GM12873 (cell line): ENCODE measurements at regions not wholly inside any gene's neighbourhood (a gene's known extent, or its start where the extent isn't known, plus 50 kb on each side); places are given as distances from the start of the nearest gene placed in this dataset.

ENCODE experiments used
- CTCF ChIP-seq: IDR thresholded peaks from 2 replicates; pipeline ENCODE4 v1.5.1; 2012; ENCODE audit warnings: low read depth, mild to moderate bottlenecking, moderate library complexity, low read length, control low read depth; ENCODE audit not compliant: insufficient read depth; ENCODE audit errors: missing control alignments

- no peak for TF ChIP-seq CTCF
Measured at GRCh38 chr1:17885663-17886320, 130.7 kb downstream of the ACTL8 start.

GRCh38 chr1:17886386-17886785, 131.3 kb downstream of the ACTL8 start:
- TF ChIP-seq CTCF: no peak

- TF ChIP-seq CTCF: no peak
Measured at GRCh38 chr1:17886838-17887441, 131.8 kb downstream of the ACTL8 start.

GRCh38 chr1:17887661-17888371, 132.7 kb downstream of the ACTL8 start:
- TF ChIP-seq CTCF: no peak

- no peak for TF ChIP-seq CTCF
Measured at GRCh38 chr1:17890056-17890814, 135.1 kb downstream of the ACTL8 start.

- TF ChIP-seq CTCF: no peak
Measured at GRCh38 chr1:17890815-17891191, 135.7 kb downstream of the ACTL8 start.
